Loucy (cell line): ENCODE measurements at regions not wholly inside any gene's neighbourhood (a gene's known extent, or its start where the extent isn't known, plus 50 kb on each side); places are given as distances from the start of the nearest gene placed in this dataset.

Experiments
- H2AFZ ChIP-seq: fragments of 200-600 bp; sonication (generic); 2 replicates; pipeline ENCODE4 v1.6.0; 2016; ENCODE audit warnings: antibody characterized with exemption, mild to moderate bottlenecking, low read length, moderate library complexity
- H3F3A ChIP-seq: fragments of 200-600 bp; 2 replicates; pipeline ENCODE4 v1.6.0; 2016; ENCODE audit warnings: antibody characterized with exemption, low read depth, mild to moderate bottlenecking
- H3K27me3 ChIP-seq: fragments of 200-600 bp; sonication (generic); 2 replicates; pipeline ENCODE4 v1.6.1; 2014; ENCODE audit warnings: low read length, mild to moderate bottlenecking; ENCODE audit not compliant: insufficient read depth, poor library complexity, severe bottlenecking
- H3K36me3 ChIP-seq: fragments of 200-600 bp; sonication (generic); 2 replicates; pipeline ENCODE4 v1.6.1; 2016; ENCODE audit warnings: low read length; ENCODE audit not compliant: insufficient read depth
- H3K4me1 ChIP-seq: fragments of 200-600 bp; sonication (generic); 2 replicates; pipeline ENCODE4 v1.5.1; 2014; ENCODE audit warnings: low read length, mild to moderate bottlenecking; ENCODE audit not compliant: insufficient read depth, poor library complexity, severe bottlenecking
- H3K4me2 ChIP-seq: fragments of 200-600 bp; sonication (generic); 2 replicates; pipeline ENCODE4 v1.6.0; 2014; ENCODE audit warnings: antibody characterized with exemption, low read length, low read depth, mild to moderate bottlenecking; ENCODE audit not compliant: poor library complexity, severe bottlenecking
- H3K4me3 ChIP-seq: fragments of 200-600 bp; sonication (generic); 2 replicates; pipeline ENCODE4 v1.5.1; 2014; ENCODE audit warnings: low read length, mild to moderate bottlenecking, mixed read lengths; ENCODE audit not compliant: poor library complexity, severe bottlenecking
- H3K79me2 ChIP-seq: fragments of 200-600 bp; sonication (generic); 2 replicates; pipeline ENCODE4 v1.6.1; 2014; ENCODE audit warnings: low read length; ENCODE audit not compliant: insufficient read depth
- H3K9ac ChIP-seq: fragments of 200-600 bp; sonication (generic); 2 replicates; pipeline ENCODE4 v1.6.0; 2014; ENCODE audit warnings: mild to moderate bottlenecking, low read depth, low read length, moderate library complexity; ENCODE audit not compliant: poor library complexity, severe bottlenecking
- H3K9me2 ChIP-seq: fragments of 200-600 bp; sonication (generic); replicated peaks from 2 replicates; pipeline ENCODE4 v1.6.1; 2016; ENCODE audit warnings: low read depth, low read length, mixed read lengths
- H3K9me3 ChIP-seq: fragments of 200-600 bp; sonication (generic); 2 replicates; pipeline ENCODE4 v1.6.1; 2014; ENCODE audit warnings: mild to moderate bottlenecking, antibody characterized with exemption, low read length, low read depth; ENCODE audit not compliant: insufficient read depth
- H4K20me1 ChIP-seq: fragments of 200-600 bp; sonication (generic); 2 replicates; pipeline ENCODE4 v1.6.0; 2014; ENCODE audit warnings: antibody characterized with exemption, low read length, mild to moderate bottlenecking; ENCODE audit not compliant: insufficient read depth, poor library complexity, severe bottlenecking
- CTCF ChIP-seq: fragments of 200-600 bp; sonication (generic); conservative IDR thresholded peaks from 2 replicates; pipeline ENCODE4 v1.5.1; 2014; ENCODE audit warnings: mild to moderate bottlenecking, antibody characterized with exemption, low read length
- EZH2phosphoT487 ChIP-seq: fragments of 200-600 bp; IDR thresholded peaks from 2 replicates; pipeline ENCODE4 v1.6.1; 2018; ENCODE audit warnings: antibody characterized with exemption, mild to moderate bottlenecking, moderate library complexity, borderline replicate concordance

- no peak overlapping the region for H3K4me3 ChIP-seq
- H3K4me2 ChIP-seq: no peak overlapping the region
- H3K9me3 ChIP-seq: no peaks in the 10 kb centered on the region
- H3K27me3 ChIP-seq: no peaks in the 10 kb centered on the region
- TF ChIP-seq CTCF: no peak
- no peak for TF ChIP-seq EZH2phosphoT487
- no peaks in the 10 kb centered on the region for H3K9me2 ChIP-seq
- no peaks in the 10 kb centered on the region for H3F3A ChIP-seq
- no peaks in the 10 kb centered on the region for H4K20me1 ChIP-seq
- H3K9ac ChIP-seq: no peak overlapping the region
- no peak overlapping the region for H2AFZ ChIP-seq
- no peaks in the 10 kb centered on the region for H3K79me2 ChIP-seq
- no peaks in the 10 kb centered on the region for H3K4me1 ChIP-seq
- H3K36me3 ChIP-seq: no peaks in the 10 kb centered on the region
Observed at GRCh38 chr10:129236274-129236691, 230.8 kb upstream of the MGMT start.

- Histone ChIP-seq H3K4me3 (no peak overlapping the region), H2AFZ (no peak overlapping the region), H3K79me2 (no peaks in the 10 kb centered on the region), H3F3A (no peaks in the 10 kb centered on the region), H4K20me1 (no peaks in the 10 kb centered on the region), H3K9ac (no peak overlapping the region), H3K36me3 (no peaks in the 10 kb centered on the region), H3K4me2 (no peak overlapping the region), H3K27me3 (no peaks in the 10 kb centered on the region), H3K9me2 (no peaks in the 10 kb centered on the region), H3K4me1 (no peaks in the 10 kb centered on the region), H3K9me3 (no peaks in the 10 kb centered on the region)
- TF ChIP-seq EZH2phosphoT487: no peak
- no peak for TF ChIP-seq CTCF
Observed at GRCh38 chr10:129241461-129241860, 225.6 kb upstream of the MGMT start.

- Histone ChIP-seq H2AFZ (no peak overlapping the region), H3K4me3 (no peak overlapping the region), H3K27me3 (no peaks in the 10 kb centered on the region), H3F3A (no peaks in the 10 kb centered on the region), H3K9me3 (no peaks in the 10 kb centered on the region), H3K4me2 (no peak overlapping the region), H3K79me2 (no peaks in the 10 kb centered on the region), H4K20me1 (no peaks in the 10 kb centered on the region), H3K9me2 (no peaks in the 10 kb centered on the region), H3K4me1 (no peaks in the 10 kb centered on the region), H3K36me3 (no peaks in the 10 kb centered on the region), H3K9ac (no peak overlapping the region)
- TF ChIP-seq EZH2phosphoT487 (no peak), CTCF (no peak)
Observed at GRCh38 chr10:129244298-129244697, 222.7 kb upstream of the MGMT start.
